Coronary artery (tissue), 2 donors: ENCODE measurements at regions not wholly inside any gene's neighbourhood (a gene's known extent, or its start where the extent isn't known, plus 50 kb on each side); places are given as distances from the start of the nearest gene placed in this dataset.

Experiments
- DNase-seq: peaks from one replicate; pipeline ENCODE4 v3.0.0-alpha.2; 2017; ENCODE audit warnings: low spot score
- H3K27ac ChIP-seq, 2 donors: fragments of 200-600 bp; sonication (generic); one replicate each; pipeline ENCODE4 v1.5.1; 2016 to 2019
- H3K4me3 ChIP-seq: fragments of 200-600 bp; sonication (generic); 2 replicates; pipeline ENCODE4 v1.5.1; 2016; ENCODE audit warnings: mild to moderate bottlenecking, moderate library complexity
- CTCF ChIP-seq: fragments of 200-600 bp; sonication (generic); IDR thresholded peaks from one replicate; pipeline ENCODE4 v1.5.1; 2019; ENCODE audit warnings: antibody characterized with exemption

GRCh38 chr17:68740555-68741447 is 139.6 kb upstream of the FAM20A start:
- no peak for DNase-seq

GRCh38 chr17:68737761-68738443 is 136.7 kb upstream of the FAM20A start:
- no peak for TF ChIP-seq CTCF
- no peak overlapping the region for H3K4me3 ChIP-seq
- no peak overlapping the region for H3K27ac ChIP-seq
- DNase-seq = no peak

More at GRCh38 chr17:68740555-68741447, 139.6 kb upstream of the FAM20A start:
- Histone ChIP-seq H3K27ac (no peak overlapping the region), H3K4me3 (no peak overlapping the region)
- TF ChIP-seq CTCF = no peak

- Histone ChIP-seq H3K27ac (no peak overlapping the region), H3K4me3 (no peak overlapping the region)
- no peak for TF ChIP-seq CTCF
- no peak for DNase-seq
These were observed 133.8 kb upstream of the FAM20A start for GRCh38 chr17:68734931-68735330.

GRCh38 chr17:68734187-68734900 is 133.2 kb upstream of the FAM20A start:
- Histone ChIP-seq H3K27ac (no peak overlapping the region), H3K4me3 (peak overlapping the region; percentile 26)
- TF ChIP-seq CTCF = no peak
- DNase-seq = no peak

GRCh38 chr17:68733241-68734176 is 132.3 kb upstream of the FAM20A start:
- TF ChIP-seq CTCF = no peak
- H3K27ac ChIP-seq = peak overlapping the region; percentile 34 to 68
- DNase-seq = no peak

GRCh38 chr17:68732301-68732749 is 131.2 kb upstream of the FAM20A start:
- no peak overlapping the region for H3K27ac ChIP-seq
- H3K4me3 ChIP-seq = no peak overlapping the region
- no peak for DNase-seq
- TF ChIP-seq CTCF = no peak

More at GRCh38 chr17:68733241-68734176, 132.3 kb upstream of the FAM20A start:
- H3K4me3 ChIP-seq = peak overlapping the region; percentile 26
